ENCODE measurements at regions not wholly inside any gene's neighbourhood (a gene's known extent, or its start where the extent isn't known, plus 50 kb on each side); places are given as distances from the start of the nearest gene placed in this dataset.
A peak's percentile ranks its signal among the peaks of the same experiment; 100 is the strongest.

GRCh38 chr13:109415057-109415456, 371.3 kb downstream of the IRS2 start:
- FAIRE-seq (no peak), DNase-seq (ENCODE audit: low read depth, low spot score) (no peak)
- TF ChIP-seq CTCF (optimal IDR thresholded peaks at IDR 0.05 in 1 of 3, IDR thresholded peaks at IDR 0.05 in 1 of 3, conservative IDR thresholded peaks at IDR 0.05 in 1 of 3; ENCODE audit: extremely low read depth in 1 of 3, insufficient read depth in 2 of 3, low read length in 3 of 3): no peak
- TF ChIP-seq EZH2 (IDR thresholded peaks at IDR 0.05; ENCODE audit: low read length): no peak
- Histone ChIP-seq H3K4me2 (ENCODE audit: control insufficient read depth, extremely low read depth, insufficient read depth, low read depth, low read length) (no peak overlapping the region), H3K4me3 (ENCODE audit: control insufficient read depth in 2 of 3, extremely low read depth in 1 of 3, insufficient read depth in 2 of 3, low read depth in 1 of 3, low read length in 3 of 3) (no peak overlapping the region), H4K20me1 (ENCODE audit: control insufficient read depth, extremely low read depth, insufficient read depth, low read length) (no peaks in the 10 kb centered on the region), H2AFZ (ENCODE audit: control insufficient read depth, low read length) (no peak overlapping the region), H3K9ac (ENCODE audit: control insufficient read depth, extremely low read depth, insufficient read depth, low read length) (no peak overlapping the region), H3K9me3 (ENCODE audit: control insufficient read depth, low read depth, low read length) (no peaks in the 10 kb centered on the region), H3K79me2 (ENCODE audit: control insufficient read depth, insufficient read depth, low read length) (no peaks in the 10 kb centered on the region), H3K27me3 (ENCODE audit: control insufficient read depth, extremely low read depth, insufficient read depth, low read length) (no peaks in the 10 kb centered on the region), H3K27ac (ENCODE audit: control insufficient read depth, insufficient read depth, low read length) (no peak overlapping the region), H3K4me1 (ENCODE audit: control insufficient read depth, extremely low read depth, insufficient read depth, low read length) (no peaks in the 10 kb centered on the region), H3K9me1 (ENCODE audit: control insufficient read depth, extremely low read depth, insufficient read depth, low read length) (no peaks in the 10 kb centered on the region), H3K36me3 (ENCODE audit: control insufficient read depth in 2 of 2, extremely low read depth in 1 of 2, insufficient read depth in 2 of 2, low read length in 2 of 2) (no peaks in the 10 kb centered on the region)
- dilution Hi-C loops (cut with MboI; ENCODE audit: extremely low pct_ligation_motif_present, low sequenced_read_pairs): no loop called here

GRCh38 chr13:109412283-109412901, 374.0 kb downstream of the IRS2 start:
- Histone ChIP-seq H3K27ac (ENCODE audit: control insufficient read depth, insufficient read depth, low read length) (no peak overlapping the region), H3K4me3 (ENCODE audit: control insufficient read depth in 2 of 3, extremely low read depth in 1 of 3, insufficient read depth in 2 of 3, low read depth in 1 of 3, low read length in 3 of 3) (no peak overlapping the region), H3K27me3 (ENCODE audit: control insufficient read depth, extremely low read depth, insufficient read depth, low read length) (no peaks in the 10 kb centered on the region), H3K9ac (ENCODE audit: control insufficient read depth, extremely low read depth, insufficient read depth, low read length) (no peak overlapping the region), H3K4me1 (ENCODE audit: control insufficient read depth, extremely low read depth, insufficient read depth, low read length) (no peaks in the 10 kb centered on the region), H3K4me2 (ENCODE audit: control insufficient read depth, extremely low read depth, insufficient read depth, low read depth, low read length) (no peak overlapping the region), H3K9me3 (ENCODE audit: control insufficient read depth, low read depth, low read length) (no peaks in the 10 kb centered on the region), H3K36me3 (ENCODE audit: control insufficient read depth in 2 of 2, extremely low read depth in 1 of 2, insufficient read depth in 2 of 2, low read length in 2 of 2) (no peaks in the 10 kb centered on the region), H4K20me1 (ENCODE audit: control insufficient read depth, extremely low read depth, insufficient read depth, low read length) (no peaks in the 10 kb centered on the region), H2AFZ (ENCODE audit: control insufficient read depth, low read length) (peak overlapping the region; percentile 44), H3K9me1 (ENCODE audit: control insufficient read depth, extremely low read depth, insufficient read depth, low read length) (no peaks in the 10 kb centered on the region), H3K79me2 (ENCODE audit: control insufficient read depth, insufficient read depth, low read length) (no peaks in the 10 kb centered on the region)
- DNase-seq (ENCODE audit: low read depth, low spot score) (no peak), FAIRE-seq (peak; percentile 63)
- TF ChIP-seq EZH2 (IDR thresholded peaks at IDR 0.05; ENCODE audit: low read length): no peak
- no peak for TF ChIP-seq CTCF (optimal IDR thresholded peaks at IDR 0.05 in 1 of 3, IDR thresholded peaks at IDR 0.05 in 1 of 3, conservative IDR thresholded peaks at IDR 0.05 in 1 of 3; ENCODE audit: extremely low read depth in 1 of 3, insufficient read depth in 2 of 3, low read length in 3 of 3)
- dilution Hi-C loops (cut with MboI; ENCODE audit: extremely low pct_ligation_motif_present, low sequenced_read_pairs): no loop called here
